IMR-90 (cell line): ENCODE measurements at regions not wholly inside any gene's neighbourhood (a gene's known extent, or its start where the extent isn't known, plus 50 kb on each side); places are given as distances from the start of the nearest gene placed in this dataset.

Experiments
- ATAC-seq: fragments of 200-7000 bp; cut with Tn5 transposase; 2 replicates; pipeline ENCODE4 v1.9.1; 2020; ENCODE audit warnings: low read depth, mild to moderate bottlenecking, moderate library complexity
- BruUV-seq: library from RNA; stranded (reverse); fragments of 400-500 nt; replicated peaks from 2 replicates; lab custom pipeline; 2021; lab: Mats Ljungman, UMichigan
- CTCF ChIA-PET: fragments of 300-600 bp; formaldehyde crosslinking; extraction: SDS; loops from one replicate; lab custom pipeline; 2021; ENCODE audit warnings: antibody characterized with exemption; lab: Yijun Ruan, JAX
- POLR2A ChIA-PET: fragments of 300-600 bp; sonication (Branson Sonifier 250); formaldehyde crosslinking; loops from one replicate; lab custom pipeline; 2022; ENCODE audit warnings: antibody characterized with exemption; ENCODE audit not compliant: unreplicated experiment; lab: Charles Lee
- DNase-seq: peaks from one replicate; pipeline ENCODE4 v3.0.0; 2013
- H2AFZ ChIP-seq: replicated peaks from 2 replicates; pipeline ENCODE3; 2013; ENCODE audit warnings: low read length, mild to moderate bottlenecking; ENCODE audit not compliant: poor library complexity
- H2AK5ac ChIP-seq: 2 replicates; pipeline ENCODE4 v1.6.1; 2013; ENCODE audit warnings: low read depth, low read length, inconsistent platforms
- H2AK9ac ChIP-seq: replicated peaks from 2 replicates; pipeline ENCODE3; 2013; ENCODE audit warnings: mild to moderate bottlenecking, low read depth, low read length, moderate library complexity; ENCODE audit not compliant: poor library complexity
- H2BK120ac ChIP-seq: 2 replicates; pipeline ENCODE4 v1.6.1; 2013; ENCODE audit warnings: low read depth, low read length, inconsistent platforms
- H2BK15ac ChIP-seq: 3 replicates; pipeline ENCODE4 v1.6.1; 2013; ENCODE audit warnings: low read depth, low read length, inconsistent platforms
- H2BK20ac ChIP-seq: 2 replicates; pipeline ENCODE4 v1.6.1; 2013; ENCODE audit warnings: low read depth, mild to moderate bottlenecking, inconsistent platforms, low read length, moderate library complexity
- H2BK5ac ChIP-seq: 2 replicates; pipeline ENCODE4 v1.6.1; 2013; ENCODE audit warnings: mild to moderate bottlenecking, low read depth, low read length, inconsistent platforms; ENCODE audit not compliant: poor library complexity, severe bottlenecking
- H3K14ac ChIP-seq: replicated peaks from 2 replicates; pipeline ENCODE4 v1.6.1; 2013; ENCODE audit warnings: low read depth, low read length, inconsistent platforms
- H3K18ac ChIP-seq: 2 replicates; pipeline ENCODE4 v1.6.1; 2013; ENCODE audit warnings: low read depth, low read length, control low read depth
- H3K23ac ChIP-seq: 2 replicates; pipeline ENCODE4 v1.6.1; 2013; ENCODE audit warnings: low read depth, low read length, inconsistent platforms
- H3K27ac ChIP-seq: 2 replicates; pipeline ENCODE4 v1.5.1; 2013; ENCODE audit warnings: mild to moderate bottlenecking, control low read depth, low read length; ENCODE audit not compliant: insufficient read depth
- H3K27me3 ChIP-seq: 2 replicates; pipeline ENCODE4 v1.6.1; 2013; ENCODE audit warnings: low read length; ENCODE audit not compliant: control insufficient read depth, insufficient read depth
- H3K36me3 ChIP-seq: 2 replicates; pipeline ENCODE4 v1.6.1; 2013; ENCODE audit warnings: low read length, mixed read lengths; ENCODE audit not compliant: control insufficient read depth, insufficient read depth
- H3K4ac ChIP-seq: 2 replicates; pipeline ENCODE4 v1.6.1; 2013; ENCODE audit warnings: low read depth, low read length, inconsistent platforms
- H3K4me1 ChIP-seq: 2 replicates; pipeline ENCODE4 v1.6.1; 2013; ENCODE audit warnings: low read length, mixed read lengths; ENCODE audit not compliant: control insufficient read depth, insufficient read depth
- H3K4me2 ChIP-seq: 2 replicates; pipeline ENCODE4 v1.6.1; 2013; ENCODE audit warnings: low read depth, mild to moderate bottlenecking, control low read depth, low read length, moderate library complexity
- H3K4me3 ChIP-seq: 2 replicates; pipeline ENCODE4 v1.5.1; 2013; ENCODE audit warnings: low read depth, mild to moderate bottlenecking, control low read depth, low read length, moderate library complexity; ENCODE audit not compliant: insufficient read depth
- H3K56ac ChIP-seq: 2 replicates; pipeline ENCODE4 v1.6.1; 2013; ENCODE audit warnings: low read length, inconsistent platforms; ENCODE audit not compliant: insufficient read depth; ENCODE audit errors: extremely low read depth
- H3K79me1 ChIP-seq, 2 experiments: 2 replicates each; pipeline ENCODE4 v1.6.1; 2013; ENCODE audit warnings: low read length in 2 of 2, inconsistent platforms in 1 of 2, low read depth in 1 of 2
- H3K9ac ChIP-seq: 2 replicates; pipeline ENCODE4 v1.6.1; 2013; ENCODE audit warnings: low read depth, low read length, control low read depth
- H3K9me1 ChIP-seq: 2 replicates; pipeline ENCODE4 v1.6.1; 2013; ENCODE audit warnings: low read length, inconsistent platforms; ENCODE audit not compliant: insufficient read depth
- H3K9me3 ChIP-seq: 2 replicates; pipeline ENCODE4 v1.6.1; 2013; ENCODE audit warnings: low read length; ENCODE audit not compliant: control insufficient read depth, insufficient read depth
- H4K20me1 ChIP-seq: 2 replicates; pipeline ENCODE4 v1.6.1; 2013; ENCODE audit warnings: low read length, inconsistent platforms; ENCODE audit not compliant: insufficient read depth
- H4K5ac ChIP-seq: 2 replicates; pipeline ENCODE4 v1.6.1; 2013; ENCODE audit warnings: mild to moderate bottlenecking, low read depth, low read length, control low read depth
- H4K8ac ChIP-seq, 2 experiments: 2 replicates each; pipeline ENCODE4 v1.6.1; 2013; ENCODE audit warnings: low read depth in 2 of 2, low read length in 2 of 2, control low read depth in 1 of 2, inconsistent platforms in 1 of 2
- H4K91ac ChIP-seq: 2 replicates; pipeline ENCODE4 v1.6.1; 2013; ENCODE audit warnings: low read depth, low read length, inconsistent platforms; ENCODE audit not compliant: insufficient read depth
- CEBPB ChIP-seq: IDR thresholded peaks from 2 replicates; pipeline ENCODE4 v1.6.1; 2012; ENCODE audit warnings: low read depth, low read length, improper control_type of control experiment
- MAFK ChIP-seq: IDR thresholded peaks from 2 replicates; pipeline ENCODE4 v1.6.1; 2012; ENCODE audit warnings: low read depth, low read length, improper control_type of control experiment
- MXI1 ChIP-seq: IDR thresholded peaks from 2 replicates; pipeline ENCODE4 v1.6.1; 2012; ENCODE audit warnings: low read depth, mild to moderate bottlenecking, low read length, moderate library complexity, borderline replicate concordance
- SMC3 ChIP-seq: fragments of 150-350 bp; IDR thresholded peaks from 2 replicates; pipeline ENCODE4 v1.6.1; 2016; ENCODE audit warnings: low read depth, mild to moderate bottlenecking, antibody characterized with exemption, low read length, moderate library complexity
- USF2 ChIP-seq: fragments of 150-350 bp; IDR thresholded peaks from 2 replicates; pipeline ENCODE4 v1.6.1; 2017; ENCODE audit warnings: mild to moderate bottlenecking, antibody characterized with exemption, low read length, low read depth
- WGBS, 2 experiments: methylation state at CpG; one replicate each; pipeline versions ENCODE4 v1.1.5 to v1.1.7; 2013; ENCODE audit warnings: missing lambda C conversion rate in 2 of 2; ENCODE audit not compliant: insufficient read length in 1 of 2; ENCODE audit errors: extremely low coverage in 2 of 2; 5-methylcytosine and 5-hydroxymethylcytosine counted together
- dilution Hi-C: fragments of 300-500 bp; cut with HindIII; formaldehyde crosslinking; loops from one replicate; pipeline ENCODE4 v1.14.3; 2018; ENCODE audit warnings: low sequenced_read_pairs; ENCODE audit not compliant: unreplicated experiment
- in situ Hi-C: fragments of 300-500 bp; cut with MboI; formaldehyde crosslinking; loops from 3 replicates; pipeline ENCODE4 v1.14.3; 2019; ENCODE audit warnings: low sequenced_read_pairs, inconsistent platforms, mixed read lengths
- intact Hi-C: fragments of 100-400 bp; cut with micrococcal nuclease; formaldehyde crosslinking; loops from 2 replicates; pipeline ENCODE4 v1.10.0; 2022

GRCh38 chr6:139647016-139647415, 272.6 kb upstream of the CITED2 start:
- DNase-seq = peak; percentile 24
- H3K9me1 ChIP-seq = no peaks in the 10 kb centered on the region
- no peak for TF ChIP-seq SMC3
- TF ChIP-seq CEBPB = peak; percentile 45; the same call in 1 of the 2 replicates
- no peak for TF ChIP-seq USF2
- TF ChIP-seq MXI1 = no peak
- no peak for TF ChIP-seq MAFK
- no peak overlapping the region for H3K4me2 ChIP-seq
- no peak overlapping the region for H2AK5ac ChIP-seq
- no peak overlapping the region for H3K56ac ChIP-seq
- H2BK120ac ChIP-seq = no peak overlapping the region
- H4K8ac ChIP-seq = no peak overlapping the region
- in situ Hi-C loops (no loop called here), dilution Hi-C loops (no loop called here), intact Hi-C loops (no loop called here)
- H2BK20ac ChIP-seq = no peak overlapping the region
- no peaks in the 10 kb centered on the region for H3K36me3 ChIP-seq
- H2AK9ac ChIP-seq = no peak overlapping the region
- no peaks in the 10 kb centered on the region for H3K27me3 ChIP-seq
- no peak overlapping the region for H4K91ac ChIP-seq
- H3K18ac ChIP-seq = no peak overlapping the region
- H2BK15ac ChIP-seq = no peak overlapping the region
- no peak overlapping the region for H2AFZ ChIP-seq
- ChIA-PET POLR2A (no interaction called here), CTCF (no interaction called here)
- H3K23ac ChIP-seq = no peak overlapping the region
- H4K20me1 ChIP-seq = no peaks in the 10 kb centered on the region
- no peak overlapping the region for H3K4me3 ChIP-seq
- no TSS peak for BruUV-seq
- ATAC-seq = no peak
- peaks cover 2% of the 10 kb centered on the region; the same call in 1 of the 2 replicates for H3K4me1 ChIP-seq
- H3K4ac ChIP-seq = no peak overlapping the region
- no peak overlapping the region for H3K14ac ChIP-seq
- no peak overlapping the region for H2BK5ac ChIP-seq
- H3K79me1 ChIP-seq = no peaks in the 10 kb centered on the region
- H3K9ac ChIP-seq = no peak overlapping the region
- H3K9me3 ChIP-seq = 0 out of 2 replicates have a peak, but pooled peaks cover 2% of the 10 kb centered on the region
- WGBS, 2 experiments = 100% methylated on average over 1 of the region's 3 CpGs; no CpG with 5 or more reads in 1 of the 2 experiments
- no peak overlapping the region for H3K27ac ChIP-seq
- no peak overlapping the region for H4K5ac ChIP-seq
